DOHH2 (cell line): ENCODE measurements at regions not wholly inside any gene's neighbourhood (a gene's known extent, or its start where the extent isn't known, plus 50 kb on each side); places are given as distances from the start of the nearest gene placed in this dataset.

Experiments
- H3F3A ChIP-seq: fragments of 200-600 bp; sonication (generic), shearing (Covaris generic); 2 replicates; pipeline ENCODE4 v1.6.0; 2016; ENCODE audit warnings: antibody characterized with exemption, mild to moderate bottlenecking; ENCODE audit not compliant: control insufficient read depth, insufficient read depth
- H3K27ac ChIP-seq: fragments of 200-600 bp; sonication (generic); 2 replicates; pipeline ENCODE4 v1.5.1; 2014; ENCODE audit warnings: low read depth, mild to moderate bottlenecking, low read length, moderate library complexity
- H3K27me3 ChIP-seq: fragments of 200-600 bp; sonication (generic); 2 replicates; pipeline ENCODE4 v1.6.1; 2014; ENCODE audit warnings: mild to moderate bottlenecking, low read length, mixed read lengths; ENCODE audit not compliant: control insufficient read depth
- H3K36me3 ChIP-seq: fragments of 200-600 bp; sonication (generic); 2 replicates; pipeline ENCODE4 v1.6.1; 2014; ENCODE audit warnings: mild to moderate bottlenecking, low read length, moderate library complexity, mixed read lengths; ENCODE audit not compliant: control insufficient read depth
- H3K4me1 ChIP-seq: fragments of 200-600 bp; sonication (generic); 2 replicates; pipeline ENCODE4 v1.6.1; 2014; ENCODE audit warnings: mild to moderate bottlenecking, low read length, mixed read lengths; ENCODE audit not compliant: control insufficient read depth
- H3K4me2 ChIP-seq: fragments of 200-600 bp; sonication (generic); 2 replicates; pipeline ENCODE4 v1.6.0; 2014; ENCODE audit warnings: mild to moderate bottlenecking, low read length, moderate library complexity
- H3K4me3 ChIP-seq: fragments of 200-600 bp; sonication (generic); 2 replicates; pipeline ENCODE4 v1.5.1; 2014; ENCODE audit warnings: mild to moderate bottlenecking, low read length, mixed read lengths
- H3K79me2 ChIP-seq: fragments of 200-600 bp; sonication (generic); 2 replicates; pipeline ENCODE4 v1.6.1; 2014; ENCODE audit warnings: mild to moderate bottlenecking, low read length, mixed read lengths; ENCODE audit not compliant: control insufficient read depth
- H3K9me2 ChIP-seq: fragments of 200-600 bp; sonication (generic); replicated peaks from 2 replicates; pipeline ENCODE4 v1.6.1; 2014; ENCODE audit warnings: mild to moderate bottlenecking, low read length, mixed read lengths; ENCODE audit not compliant: control insufficient read depth
- H3K9me3 ChIP-seq: fragments of 200-600 bp; sonication (generic); 2 replicates; pipeline ENCODE4 v1.6.1; 2014; ENCODE audit warnings: antibody characterized with exemption, low read length, mixed read lengths; ENCODE audit not compliant: control insufficient read depth, insufficient read depth
- H4K20me1 ChIP-seq: fragments of 200-600 bp; sonication (generic); 2 replicates; pipeline ENCODE4 v1.6.0; 2014; ENCODE audit warnings: low read depth, mild to moderate bottlenecking, antibody characterized with exemption, low read length, moderate library complexity; ENCODE audit not compliant: control insufficient read depth, insufficient read depth
- CTCF ChIP-seq: fragments of 200-600 bp; sonication (generic); IDR thresholded peaks from one replicate; pipeline ENCODE4 v1.5.1; 2014; ENCODE audit warnings: antibody characterized with exemption, mild to moderate bottlenecking, low read depth, low read length; ENCODE audit not compliant: poor library complexity, severe bottlenecking
- EZH2phosphoT487 ChIP-seq: fragments of 200-600 bp; sonication (generic); IDR thresholded peaks from 2 replicates; pipeline ENCODE4 v1.6.1; 2017; ENCODE audit warnings: borderline replicate concordance, mild to moderate bottlenecking, antibody characterized with exemption, low read length, moderate library complexity, mixed read lengths

- no peaks in the 10 kb centered on the region for H3K27me3 ChIP-seq
- H3K4me1 ChIP-seq: no peaks in the 10 kb centered on the region
- H4K20me1 ChIP-seq: no peaks in the 10 kb centered on the region
- no peaks in the 10 kb centered on the region for H3K79me2 ChIP-seq
- no peaks in the 10 kb centered on the region for H3K9me3 ChIP-seq
- H3K4me2 ChIP-seq: no peak overlapping the region
- H3K4me3 ChIP-seq: no peak overlapping the region
- TF ChIP-seq CTCF (no peak), EZH2phosphoT487 (no peak)
- no peak overlapping the region for H3K27ac ChIP-seq
- no peaks in the 10 kb centered on the region for H3K36me3 ChIP-seq
- no peaks in the 10 kb centered on the region for H3F3A ChIP-seq
- H3K9me2 ChIP-seq: no peaks in the 10 kb centered on the region
Measured at GRCh38 chr3:161915418-161915750, 418.8 kb downstream of the OTOL1 start.

DNA sequence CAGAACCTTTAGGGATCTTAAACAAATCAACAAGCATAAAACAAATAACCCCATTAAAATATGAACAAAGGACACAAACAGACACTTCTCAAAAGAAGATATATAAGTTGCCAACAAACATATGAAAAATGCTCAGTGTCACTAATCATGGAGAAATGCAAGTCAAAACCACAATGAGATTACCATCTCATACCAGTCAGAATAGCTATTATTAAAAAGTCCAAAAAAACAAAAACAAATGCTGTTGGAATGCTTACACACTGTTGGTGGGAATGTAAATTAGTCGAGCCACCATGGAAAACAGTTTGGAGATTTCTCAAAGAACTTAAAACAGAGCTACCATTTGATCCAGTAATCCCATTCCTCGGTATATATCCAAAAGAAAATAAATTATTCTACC, 423.6 kb downstream of the OTOL1 start:
- TF ChIP-seq CTCF: no peak
- TF ChIP-seq EZH2phosphoT487: no peak
- no peak overlapping the region for H3K27ac ChIP-seq
- no peaks in the 10 kb centered on the region for H3K79me2 ChIP-seq
- no peaks in the 10 kb centered on the region for H3K27me3 ChIP-seq
- H3K4me2 ChIP-seq: no peak overlapping the region
- H3F3A ChIP-seq: no peaks in the 10 kb centered on the region
- no peaks in the 10 kb centered on the region for H3K9me2 ChIP-seq
- H3K4me1 ChIP-seq: no peaks in the 10 kb centered on the region
- no peaks in the 10 kb centered on the region for H3K36me3 ChIP-seq
- no peaks in the 10 kb centered on the region for H4K20me1 ChIP-seq
- H3K4me3 ChIP-seq: no peak overlapping the region
- H3K9me3 ChIP-seq: no peaks in the 10 kb centered on the region

DNA sequence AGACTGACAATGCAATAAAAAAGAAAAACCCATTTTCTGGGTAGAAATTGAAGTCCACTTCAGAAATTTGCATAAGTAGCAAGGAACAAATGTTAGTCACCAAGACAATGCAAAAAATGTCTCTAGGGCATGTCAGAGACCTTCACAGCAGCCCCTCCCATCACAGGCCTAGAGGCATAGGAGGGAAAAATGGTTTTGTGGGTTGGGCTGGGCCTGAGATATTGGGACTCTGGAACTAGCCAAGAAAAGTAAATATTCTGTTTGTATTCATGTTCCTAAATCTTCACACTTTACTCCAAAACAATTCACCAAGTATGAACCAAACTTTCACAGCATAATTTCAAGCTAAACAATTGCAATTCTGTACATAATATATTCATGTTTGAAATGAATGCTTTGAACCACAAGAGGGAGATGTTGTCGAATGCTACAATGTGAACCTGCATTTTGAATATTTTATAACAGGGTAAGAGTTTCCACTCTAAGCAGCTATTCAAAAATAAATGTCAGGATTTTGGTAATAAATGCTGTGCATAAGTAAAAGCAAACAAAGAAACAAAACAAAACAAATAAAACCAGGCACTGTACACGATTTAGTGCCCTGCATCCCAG, 429.2 kb downstream of the OTOL1 start:
- no peak overlapping the region for H3K4me2 ChIP-seq

More for the DNA sequence above, 429.2 kb downstream of the OTOL1 start:
- Histone ChIP-seq H3K36me3 (no peaks in the 10 kb centered on the region), H3K27me3 (no peaks in the 10 kb centered on the region), H3F3A (no peaks in the 10 kb centered on the region), H3K9me3 (no peaks in the 10 kb centered on the region), H3K27ac (no peak overlapping the region), H3K4me1 (no peaks in the 10 kb centered on the region), H3K79me2 (no peaks in the 10 kb centered on the region), H3K4me3 (no peak overlapping the region), H4K20me1 (no peaks in the 10 kb centered on the region), H3K9me2 (no peaks in the 10 kb centered on the region)
- no peak for TF ChIP-seq EZH2phosphoT487
- no peak for TF ChIP-seq CTCF
